ENCODE measurements at regions not wholly inside any gene's neighbourhood (a gene's known extent, or its start where the extent isn't known, plus 50 kb on each side); places are given as distances from the start of the nearest gene placed in this dataset.
"Not testable (repeated sequence)": the region's sequence is repeated elsewhere in the genome, so short reads cannot be mapped to it uniquely, and the experiment has no call there.

- in situ Hi-C loops (cut with HindIII; ENCODE audit: low pct_unique_long_range_greater_than_20kb, low sequenced_read_pairs), result no loop called here
- DNase-seq (ENCODE audit: low read depth in 1 of 2, low spot score in 1 of 2), result no peak
- no peak for TF ChIP-seq JUND (IDR thresholded peaks at IDR 0.05; ENCODE audit: low read depth)
Measured at GRCh38 chr7:127478024-127478355, 85.5 kb upstream of the ZNF800 start.

- peak in 1 of 2 experiments; percentile 21 for DNase-seq (ENCODE audit: low read depth in 1 of 2, low spot score in 1 of 2)
- in situ Hi-C loops (cut with HindIII; ENCODE audit: low pct_unique_long_range_greater_than_20kb, low sequenced_read_pairs), result no loop called here
- no peak for TF ChIP-seq JUND (IDR thresholded peaks at IDR 0.05; ENCODE audit: low read depth)
Measured at GRCh38 chr7:127477295-127478023, 85.0 kb upstream of the ZNF800 start.

- in situ Hi-C loops (cut with HindIII; ENCODE audit: low pct_unique_long_range_greater_than_20kb, low sequenced_read_pairs), result no loop called here
- DNase-seq (ENCODE audit: low read depth in 1 of 2, low spot score in 1 of 2), result no peak
- TF ChIP-seq JUND (IDR thresholded peaks at IDR 0.05; ENCODE audit: low read depth), result no peak
Measured at GRCh38 chr7:127476618-127477017, 84.1 kb upstream of the ZNF800 start.

- in situ Hi-C loops (cut with HindIII; ENCODE audit: low pct_unique_long_range_greater_than_20kb, low sequenced_read_pairs), result no loop called here
- peak in 1 of 2 experiments; percentile 45 for DNase-seq (ENCODE audit: low read depth in 1 of 2, low spot score in 1 of 2)
Measured at GRCh38 chr7:127474457-127474856, 81.9 kb upstream of the ZNF800 start.

GRCh38 chr7:127473409-127473808, 80.9 kb upstream of the ZNF800 start:
- no peak for DNase-seq (ENCODE audit: low read depth in 1 of 2, low spot score in 1 of 2)
- in situ Hi-C loops (cut with HindIII; ENCODE audit: low pct_unique_long_range_greater_than_20kb, low sequenced_read_pairs), result no loop called here
- TF ChIP-seq JUND (IDR thresholded peaks at IDR 0.05; ENCODE audit: low read depth), result no peak

More at GRCh38 chr7:127474457-127474856, 81.9 kb upstream of the ZNF800 start:
- TF ChIP-seq JUND (IDR thresholded peaks at IDR 0.05; ENCODE audit: low read depth), result no peak

- no peak for TF ChIP-seq JUND (IDR thresholded peaks at IDR 0.05; ENCODE audit: low read depth)
- in situ Hi-C loops (cut with HindIII; ENCODE audit: low pct_unique_long_range_greater_than_20kb, low sequenced_read_pairs), result no loop called here
Measured at GRCh38 chr7:127460077-127460476, 67.6 kb upstream of the ZNF800 start.

GRCh38 chr7:127451258-127451657, 58.8 kb upstream of the ZNF800 start:
- in situ Hi-C loops (cut with HindIII; ENCODE audit: low pct_unique_long_range_greater_than_20kb, low sequenced_read_pairs), result not testable (repeated sequence)

More at GRCh38 chr7:127460077-127460476, 67.6 kb upstream of the ZNF800 start:
- no peak for DNase-seq (ENCODE audit: low read depth in 1 of 2, low spot score in 1 of 2)

GRCh38 chr7:127448566-127448965, 56.1 kb upstream of the ZNF800 start:
- in situ Hi-C loops (cut with HindIII; ENCODE audit: low pct_unique_long_range_greater_than_20kb, low sequenced_read_pairs), result no loop called here

More at GRCh38 chr7:127451258-127451657, 58.8 kb upstream of the ZNF800 start:
- DNase-seq (ENCODE audit: low read depth in 1 of 2, low spot score in 1 of 2), result not testable (repeated sequence)

GRCh38 chr7:127447326-127447945, 54.9 kb upstream of the ZNF800 start:
- DNase-seq (ENCODE audit: low read depth in 1 of 2, low spot score in 1 of 2), result peak in 1 of 2 experiments; percentile 46
- in situ Hi-C loops (cut with HindIII; ENCODE audit: low pct_unique_long_range_greater_than_20kb, low sequenced_read_pairs), result no loop called here
- TF ChIP-seq JUND (IDR thresholded peaks at IDR 0.05; ENCODE audit: low read depth), result no peak

More at GRCh38 chr7:127448566-127448965, 56.1 kb upstream of the ZNF800 start:
- no peak for DNase-seq (ENCODE audit: low read depth in 1 of 2, low spot score in 1 of 2)
- no peak for TF ChIP-seq JUND (IDR thresholded peaks at IDR 0.05; ENCODE audit: low read depth)

- TF ChIP-seq JUND (IDR thresholded peaks at IDR 0.05; ENCODE audit: low read depth), result no peak
- peak in 1 of 2 experiments; percentile 0 for DNase-seq (ENCODE audit: low read depth in 1 of 2, low spot score in 1 of 2)
- in situ Hi-C loops (cut with HindIII; ENCODE audit: low pct_unique_long_range_greater_than_20kb, low sequenced_read_pairs), result no loop called here
Measured at GRCh38 chr7:127446842-127447241, 54.3 kb upstream of the ZNF800 start.
